Activated T-helper 1 cell treated with anti-CD3 and anti-CD28 coated beads, Interleukin-12 subunit alpha, Interleukin-12 subunit beta, Interleukin-2, Interleukin-4 antibody, amounts not matched to agents 30 ng/mL and 10 ng/mL and 1 ng/mL, durations not matched to agents 14 hours and 24 hours and 36 hours (primary cell): ENCODE measurements at regions not wholly inside any gene's neighbourhood (a gene's known extent, or its start where the extent isn't known, plus 50 kb on each side); places are given as distances from the start of the nearest gene placed in this dataset.

ENCODE experiments used
- DNase-seq: peaks from one replicate; pipeline ENCODE4 v3.0.0; 2021; ENCODE audit warnings: low spot score
- H3K27ac Mint-ChIP-seq: one replicate; pipeline ENCODE4 v1.8.0; 2021; ENCODE audit warnings: mild to moderate bottlenecking, mixed read lengths
- H3K27me3 Mint-ChIP-seq: one replicate; pipeline ENCODE4 v1.8.0; 2022; ENCODE audit warnings: mild to moderate bottlenecking, moderate library complexity, mixed read lengths; ENCODE audit not compliant: insufficient read depth
- H3K36me3 Mint-ChIP-seq: one replicate; pipeline ENCODE4 v1.8.0; 2021; ENCODE audit warnings: low read depth, mixed read lengths
- H3K4me1 Mint-ChIP-seq: one replicate; pipeline ENCODE4 v1.8.0; 2021; ENCODE audit warnings: low read depth, mixed read lengths
- H3K4me3 Mint-ChIP-seq: one replicate; pipeline ENCODE4 v1.8.0; 2021; ENCODE audit warnings: mild to moderate bottlenecking, moderate library complexity, mixed read lengths
- H3K9me3 Mint-ChIP-seq: one replicate; pipeline ENCODE4 v1.8.0; 2021; ENCODE audit warnings: mixed read lengths
- intact Hi-C: fragments of 100-400 bp; cut with micrococcal nuclease; formaldehyde crosslinking; loops from one replicate; pipeline ENCODE4 v1.15.1; 2024

GRCh38 chr13:50513300-50513877 lies 330.1 kb downstream of the DLEU7 start:
- peak overlapping the region; percentile 48 for H3K4me3 Mint-ChIP-seq
- peaks cover 11% of the 10 kb centered on the region for H3K27me3 Mint-ChIP-seq
- H3K9me3 Mint-ChIP-seq, result no peaks in the 10 kb centered on the region
- intact Hi-C loops, result no loop called here
- H3K36me3 Mint-ChIP-seq, result peaks cover 3% of the 10 kb centered on the region
- no peak for DNase-seq
- H3K27ac Mint-ChIP-seq, result no peak overlapping the region
- no peaks in the 10 kb centered on the region for H3K4me1 Mint-ChIP-seq

- Mint-ChIP-seq H3K4me1 (peaks cover 5% of the 10 kb centered on the region), H3K27me3 (peaks cover 11% of the 10 kb centered on the region), H3K4me3 (no peak overlapping the region), H3K36me3 (peaks cover 3% of the 10 kb centered on the region), H3K27ac (no peak overlapping the region), H3K9me3 (no peaks in the 10 kb centered on the region)
- intact Hi-C loops, result no loop called here
- DNase-seq, result no peak
Measured at GRCh38 chr13:50514249-50514648, 329.2 kb downstream of the DLEU7 start.

GRCh38 chr13:50518131-50518530 lies 325.4 kb downstream of the DLEU7 start:
- no peaks in the 10 kb centered on the region for H3K9me3 Mint-ChIP-seq
- H3K4me1 Mint-ChIP-seq, result peaks cover 8% of the 10 kb centered on the region
- no peak for DNase-seq
- no peak overlapping the region for H3K4me3 Mint-ChIP-seq
- peaks cover 13% of the 10 kb centered on the region for H3K27me3 Mint-ChIP-seq
- intact Hi-C loops, result no loop called here
- peaks cover 3% of the 10 kb centered on the region for H3K36me3 Mint-ChIP-seq
- no peak overlapping the region for H3K27ac Mint-ChIP-seq

- Mint-ChIP-seq H3K4me1 (peaks cover 8% of the 10 kb centered on the region), H3K4me3 (no peak overlapping the region), H3K9me3 (no peaks in the 10 kb centered on the region), H3K36me3 (peaks cover 3% of the 10 kb centered on the region), H3K27ac (no peak overlapping the region), H3K27me3 (peaks cover 16% of the 10 kb centered on the region)
- intact Hi-C loops, result no loop called here
- DNase-seq, result no peak
Measured at GRCh38 chr13:50518781-50519201, 324.7 kb downstream of the DLEU7 start.

- no peak for DNase-seq
- H3K36me3 Mint-ChIP-seq, result peaks cover 3% of the 10 kb centered on the region
- peaks cover 18% of the 10 kb centered on the region for H3K27me3 Mint-ChIP-seq
- no peak overlapping the region for H3K4me3 Mint-ChIP-seq
- no peak overlapping the region for H3K27ac Mint-ChIP-seq
- H3K9me3 Mint-ChIP-seq, result no peaks in the 10 kb centered on the region
- intact Hi-C loops, result no loop called here
- peaks cover 8% of the 10 kb centered on the region for H3K4me1 Mint-ChIP-seq
Measured at GRCh38 chr13:50519866-50520265, 323.6 kb downstream of the DLEU7 start.

DNA sequence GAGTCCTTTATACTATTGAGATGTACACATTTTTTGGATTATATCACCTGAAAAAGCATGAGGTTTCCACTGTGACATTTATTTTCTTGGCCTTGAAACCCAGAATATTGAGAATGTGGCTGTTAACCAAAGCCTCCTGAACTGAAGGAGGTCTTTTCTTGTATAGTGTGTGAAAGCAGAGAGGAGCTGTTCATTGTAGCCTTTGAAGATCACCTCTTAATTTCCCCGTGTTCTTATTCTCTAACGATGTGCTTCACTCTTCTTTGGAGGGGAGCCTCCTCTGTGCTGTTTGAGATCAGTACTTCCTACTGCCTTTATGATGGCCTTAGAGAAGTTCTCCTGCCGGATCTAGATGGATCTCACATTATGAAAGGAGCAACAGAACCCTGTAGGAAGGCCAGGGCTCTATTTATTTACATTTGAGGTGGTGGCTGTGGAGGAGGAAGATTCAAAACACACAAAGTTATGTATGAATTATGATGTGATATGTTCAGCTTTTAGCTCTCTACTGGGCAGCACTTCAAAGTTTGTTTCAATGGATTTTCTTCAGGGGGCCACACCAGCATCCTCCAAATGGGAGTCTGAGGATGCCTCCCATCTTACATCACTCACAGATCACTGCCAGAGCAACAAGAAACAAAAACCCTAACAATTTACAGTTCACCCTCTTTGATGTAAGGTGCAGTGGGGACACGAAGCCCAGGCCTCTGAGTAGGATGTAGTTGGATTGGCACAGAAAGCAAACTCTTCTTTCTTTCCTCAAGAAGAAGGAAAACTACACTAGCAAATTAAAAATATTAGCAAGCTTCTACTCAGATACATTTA lies 322.3 kb downstream of the DLEU7 start:
- DNase-seq, result no peak
- Mint-ChIP-seq H3K36me3 (no peaks in the 10 kb centered on the region), H3K9me3 (no peaks in the 10 kb centered on the region), H3K27me3 (peaks cover 21% of the 10 kb centered on the region), H3K4me3 (no peak overlapping the region), H3K4me1 (peaks cover 17% of the 10 kb centered on the region), H3K27ac (no peak overlapping the region)
- intact Hi-C loops, result no loop called here

DNA sequence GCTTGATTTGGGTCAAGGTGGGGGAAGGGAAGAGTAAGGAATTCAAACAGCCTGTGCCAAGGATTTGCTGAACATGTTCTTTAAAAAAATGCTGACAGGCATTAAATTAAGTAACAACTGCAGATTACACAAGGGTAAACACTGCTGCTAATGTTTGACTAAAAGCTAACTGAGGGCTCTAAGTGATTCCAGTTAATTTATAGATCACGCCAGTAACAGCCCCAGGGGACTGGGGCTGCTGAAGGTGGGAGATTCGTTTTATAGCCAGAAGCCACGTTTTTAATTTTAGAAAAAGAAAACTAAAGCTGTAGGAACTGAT lies 321.7 kb downstream of the DLEU7 start:
- H3K9me3 Mint-ChIP-seq, result no peaks in the 10 kb centered on the region

DNA sequence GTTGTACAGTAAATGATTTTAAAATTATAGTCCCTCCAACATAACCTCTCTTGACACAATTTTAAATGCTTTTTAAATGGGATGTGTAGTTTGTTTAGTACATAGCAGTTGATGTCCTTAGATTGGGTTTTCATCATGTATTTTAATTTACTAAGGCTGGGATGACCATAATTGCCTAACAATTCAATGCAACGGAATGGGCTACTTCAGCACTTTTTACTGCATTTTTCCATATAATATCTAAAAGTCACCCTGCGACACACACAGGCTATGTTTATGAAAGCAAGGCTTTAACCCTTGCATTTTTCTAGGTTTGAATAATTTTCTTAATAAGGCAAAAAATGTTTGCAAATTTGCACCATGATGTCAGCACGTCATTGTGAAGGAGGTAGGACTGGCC lies 321.0 kb downstream of the DLEU7 start:
- H3K36me3 Mint-ChIP-seq, result no peaks in the 10 kb centered on the region
- H3K27me3 Mint-ChIP-seq, result peaks cover 15% of the 10 kb centered on the region
- intact Hi-C loops, result no loop called here
- H3K4me3 Mint-ChIP-seq, result no peak overlapping the region
- H3K27ac Mint-ChIP-seq, result no peak overlapping the region
- H3K9me3 Mint-ChIP-seq, result no peaks in the 10 kb centered on the region
- peaks cover 30% of the 10 kb centered on the region for H3K4me1 Mint-ChIP-seq
- no peak for DNase-seq

More for the DNA sequence above, 321.7 kb downstream of the DLEU7 start:
- Mint-ChIP-seq H3K27me3 (peaks cover 19% of the 10 kb centered on the region), H3K4me3 (no peak overlapping the region), H3K4me1 (peaks cover 23% of the 10 kb centered on the region), H3K27ac (no peak overlapping the region), H3K36me3 (no peaks in the 10 kb centered on the region)
- intact Hi-C loops, result no loop called here
- DNase-seq, result no peak

DNA sequence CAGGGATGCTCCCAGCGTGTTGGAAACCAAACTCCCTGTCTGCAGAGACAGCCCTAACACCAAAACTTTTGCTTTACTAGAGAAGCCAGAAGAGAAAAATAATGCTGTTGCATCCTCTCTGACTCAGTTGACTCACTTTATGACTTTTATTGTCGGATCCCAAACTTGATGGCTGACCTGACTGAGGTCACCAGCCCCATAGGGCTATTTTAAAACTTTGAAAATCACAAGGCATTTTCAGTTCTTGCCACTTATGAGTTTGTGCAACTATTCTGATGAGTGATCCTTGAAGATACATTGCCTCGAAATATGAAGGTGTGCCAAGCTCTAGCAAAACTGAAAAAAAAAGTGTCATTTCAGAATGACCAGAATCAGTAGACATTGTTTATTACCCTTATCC lies 320.2 kb downstream of the DLEU7 start:
- no peaks in the 10 kb centered on the region for H3K9me3 Mint-ChIP-seq
- DNase-seq, result no peak
- no peak overlapping the region for H3K4me3 Mint-ChIP-seq
- no peaks in the 10 kb centered on the region for H3K36me3 Mint-ChIP-seq
- peaks cover 38% of the 10 kb centered on the region for H3K4me1 Mint-ChIP-seq
- peaks cover 14% of the 10 kb centered on the region for H3K27me3 Mint-ChIP-seq
- intact Hi-C loops, result no loop called here
- H3K27ac Mint-ChIP-seq, result no peak overlapping the region

- intact Hi-C loops, result no loop called here
- no peak overlapping the region for H3K27ac Mint-ChIP-seq
- H3K9me3 Mint-ChIP-seq, result no peaks in the 10 kb centered on the region
- no peak overlapping the region for H3K4me3 Mint-ChIP-seq
- H3K4me1 Mint-ChIP-seq, result peaks cover 42% of the 10 kb centered on the region
- peaks cover 17% of the 10 kb centered on the region for H3K27me3 Mint-ChIP-seq
- peaks cover under 1% of the 10 kb centered on the region for H3K36me3 Mint-ChIP-seq
- DNase-seq, result no peak
Measured at GRCh38 chr13:50524560-50524959, 318.9 kb downstream of the DLEU7 start.

DNA sequence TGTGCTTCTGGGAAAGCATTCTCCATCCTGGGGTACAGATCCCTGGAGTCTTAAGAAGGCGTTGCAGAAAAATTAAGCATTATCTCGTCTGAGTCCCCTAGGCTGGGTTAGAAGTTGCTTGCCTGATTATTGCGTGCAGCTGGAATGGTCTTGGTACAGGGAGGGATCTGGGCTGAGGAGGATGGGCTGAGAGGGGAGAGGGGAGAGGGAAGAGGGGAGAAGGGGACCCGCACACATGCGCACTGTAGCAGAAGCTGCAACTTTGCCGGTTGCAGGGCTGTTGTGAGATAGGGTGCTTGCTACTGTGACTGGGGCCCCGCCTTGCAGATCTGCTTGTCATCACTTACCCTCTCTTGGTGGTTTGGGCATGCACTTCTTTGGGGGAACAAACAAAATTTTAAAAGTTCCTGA lies 316.8 kb downstream of the DLEU7 start:
- peaks cover 45% of the 10 kb centered on the region for H3K4me1 Mint-ChIP-seq
- H3K4me3 Mint-ChIP-seq, result no peak overlapping the region
- peaks cover 21% of the 10 kb centered on the region for H3K27me3 Mint-ChIP-seq
- H3K27ac Mint-ChIP-seq, result no peak overlapping the region
- H3K36me3 Mint-ChIP-seq, result peaks cover 2% of the 10 kb centered on the region
- no peaks in the 10 kb centered on the region for H3K9me3 Mint-ChIP-seq
- DNase-seq, result no peak
- intact Hi-C loops, result loop anchor here (5.0 kb wide), 1 partner anchor 394 kb away; no protein-coding TSS in a partner anchor

DNA sequence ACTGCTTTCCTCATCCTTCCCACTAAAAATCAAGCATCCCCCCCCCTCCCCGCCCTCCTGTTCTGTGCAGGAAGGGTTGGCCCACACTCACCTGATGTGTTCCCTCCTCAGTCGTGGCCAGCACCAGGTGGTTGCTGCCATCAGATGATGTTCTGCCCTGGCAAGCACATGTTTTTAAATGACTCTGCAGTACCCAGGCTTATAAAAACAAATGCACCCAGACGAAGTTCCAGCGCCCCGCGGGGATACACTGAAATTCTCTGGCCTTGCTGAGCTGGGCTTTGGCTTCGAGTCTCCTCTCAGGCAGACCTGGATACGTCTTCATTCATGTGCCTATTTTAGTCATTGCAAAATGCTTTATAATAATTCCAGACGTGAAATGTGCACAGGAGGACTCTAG lies 316.3 kb downstream of the DLEU7 start:
- no peak for DNase-seq
- peaks cover 45% of the 10 kb centered on the region for H3K4me1 Mint-ChIP-seq
- H3K36me3 Mint-ChIP-seq, result peaks cover 2% of the 10 kb centered on the region
- H3K9me3 Mint-ChIP-seq, result no peaks in the 10 kb centered on the region
- no peak overlapping the region for H3K4me3 Mint-ChIP-seq
- no peak overlapping the region for H3K27ac Mint-ChIP-seq
- peaks cover 21% of the 10 kb centered on the region for H3K27me3 Mint-ChIP-seq
- intact Hi-C loops, result loop anchor here (5.0 kb wide), 1 partner anchor 395 kb away; no protein-coding TSS in a partner anchor

GRCh38 chr13:50527612-50528509 lies 315.6 kb downstream of the DLEU7 start:
- Mint-ChIP-seq H3K9me3 (no peaks in the 10 kb centered on the region), H3K36me3 (peaks cover 2% of the 10 kb centered on the region), H3K4me1 (peaks cover 45% of the 10 kb centered on the region), H3K27ac (no peak overlapping the region), H3K27me3 (peaks cover 22% of the 10 kb centered on the region), H3K4me3 (no peak overlapping the region)
- no peak for DNase-seq
- intact Hi-C loops, result loop anchor here (5.0 kb wide), 1 partner anchor 396 kb away; no protein-coding TSS in a partner anchor
